ENCODE measurements at regions not wholly inside any gene's neighbourhood (a gene's known extent, or its start where the extent isn't known, plus 50 kb on each side); places are given as distances from the start of the nearest gene placed in this dataset.

DNA sequence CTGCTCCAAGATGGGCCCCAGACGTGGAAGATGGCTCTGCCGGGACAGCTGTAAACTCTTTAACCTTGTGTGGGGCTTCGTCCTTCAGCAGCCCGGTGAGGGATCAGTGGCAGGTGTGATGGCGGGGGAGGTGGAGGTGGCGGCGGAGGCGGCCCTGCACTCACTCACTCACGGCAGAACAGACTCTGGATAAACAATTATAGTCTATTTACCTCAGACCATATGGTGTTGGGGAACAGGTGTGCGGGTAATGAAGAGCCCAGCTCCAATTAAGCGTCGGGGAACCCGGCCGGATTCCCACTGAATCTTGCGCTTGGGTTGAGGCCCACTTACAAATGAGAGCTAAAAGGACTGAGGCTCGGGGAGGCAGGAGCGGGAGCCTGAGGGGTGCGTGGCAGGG is 104.3 kb upstream of the SDK2 start:
- H3K27ac Mint-ChIP-seq (ENCODE audit: unreplicated experiment), result no peak overlapping the region
- no peak overlapping the region for H3K4me3 Mint-ChIP-seq (ENCODE audit: unreplicated experiment)
- H3K27me3 Mint-ChIP-seq (ENCODE audit: unreplicated experiment), result peaks cover 3% of the 10 kb centered on the region
- no peak for DNase-seq (ENCODE audit: low spot score)
- peaks cover 4% of the 10 kb centered on the region for H3K4me1 Mint-ChIP-seq (ENCODE audit: unreplicated experiment)
- no peaks in the 10 kb centered on the region for H3K9me3 Mint-ChIP-seq (ENCODE audit: unreplicated experiment)
- no peaks in the 10 kb centered on the region for H3K36me3 Mint-ChIP-seq (ENCODE audit: low read depth, unreplicated experiment)
- TF ChIP-seq, protein P1, sequence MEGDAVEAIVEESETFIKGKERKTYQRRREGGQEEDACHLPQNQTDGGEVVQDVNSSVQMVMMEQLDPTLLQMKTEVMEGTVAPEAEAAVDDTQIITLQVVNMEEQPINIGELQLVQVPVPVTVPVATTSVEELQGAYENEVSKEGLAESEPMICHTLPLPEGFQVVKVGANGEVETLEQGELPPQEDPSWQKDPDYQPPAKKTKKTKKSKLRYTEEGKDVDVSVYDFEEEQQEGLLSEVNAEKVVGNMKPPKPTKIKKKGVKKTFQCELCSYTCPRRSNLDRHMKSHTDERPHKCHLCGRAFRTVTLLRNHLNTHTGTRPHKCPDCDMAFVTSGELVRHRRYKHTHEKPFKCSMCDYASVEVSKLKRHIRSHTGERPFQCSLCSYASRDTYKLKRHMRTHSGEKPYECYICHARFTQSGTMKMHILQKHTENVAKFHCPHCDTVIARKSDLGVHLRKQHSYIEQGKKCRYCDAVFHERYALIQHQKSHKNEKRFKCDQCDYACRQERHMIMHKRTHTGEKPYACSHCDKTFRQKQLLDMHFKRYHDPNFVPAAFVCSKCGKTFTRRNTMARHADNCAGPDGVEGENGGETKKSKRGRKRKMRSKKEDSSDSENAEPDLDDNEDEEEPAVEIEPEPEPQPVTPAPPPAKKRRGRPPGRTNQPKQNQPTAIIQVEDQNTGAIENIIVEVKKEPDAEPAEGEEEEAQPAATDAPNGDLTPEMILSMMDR (IDR thresholded peaks at IDR 0.05; ENCODE audit: unreplicated experiment), result no peak

GRCh38 chr17:73749337-73749823 is 105.1 kb upstream of the SDK2 start:
- Mint-ChIP-seq H3K4me1 (ENCODE audit: unreplicated experiment) (peaks cover 4% of the 10 kb centered on the region), H3K4me3 (ENCODE audit: unreplicated experiment) (no peak overlapping the region), H3K9me3 (ENCODE audit: unreplicated experiment) (no peaks in the 10 kb centered on the region), H3K27ac (ENCODE audit: unreplicated experiment) (no peak overlapping the region), H3K27me3 (ENCODE audit: unreplicated experiment) (peaks cover 3% of the 10 kb centered on the region), H3K36me3 (ENCODE audit: low read depth, unreplicated experiment) (no peaks in the 10 kb centered on the region)
- TF ChIP-seq, protein P1 (IDR thresholded peaks at IDR 0.05; ENCODE audit: unreplicated experiment), result no peak
- no peak for DNase-seq (ENCODE audit: low spot score)

DNA sequence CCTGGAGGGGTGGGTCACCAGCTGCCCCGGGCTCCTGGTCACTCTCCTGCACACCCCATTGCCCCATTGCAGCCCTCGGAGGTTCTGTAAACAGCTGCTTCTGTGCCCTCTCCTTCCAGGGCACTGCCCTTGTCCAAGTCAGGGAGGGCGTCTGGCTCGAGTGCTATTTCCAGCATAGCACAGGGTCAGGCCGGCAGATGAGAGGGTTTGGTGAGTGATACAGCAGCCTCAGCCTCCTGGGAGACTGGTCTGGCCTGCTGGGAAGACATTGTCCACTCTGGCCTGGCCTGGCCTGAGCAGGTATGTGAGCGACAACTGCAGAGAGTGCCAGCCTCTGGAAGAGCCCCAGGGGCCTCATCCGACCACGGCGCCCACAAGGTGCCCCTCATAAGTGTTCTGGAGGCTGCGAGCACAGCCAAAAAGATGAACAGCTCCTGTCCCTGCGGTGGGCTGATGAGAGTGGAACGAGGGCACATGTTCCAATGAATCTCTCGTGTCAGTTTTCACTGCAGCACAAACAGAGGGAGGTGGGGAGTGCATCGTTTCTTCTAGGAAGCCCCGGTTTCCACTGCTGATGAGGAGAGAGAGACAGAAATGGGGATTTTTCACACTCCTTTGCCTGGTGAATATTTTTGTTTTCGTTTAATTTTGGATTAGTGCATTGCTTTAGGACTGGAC is 105.8 kb upstream of the SDK2 start:
- Mint-ChIP-seq H3K27me3 (ENCODE audit: unreplicated experiment) (peaks cover 1% of the 10 kb centered on the region), H3K36me3 (ENCODE audit: low read depth, unreplicated experiment) (no peaks in the 10 kb centered on the region), H3K27ac (ENCODE audit: unreplicated experiment) (no peak overlapping the region), H3K4me3 (ENCODE audit: unreplicated experiment) (no peak overlapping the region), H3K4me1 (ENCODE audit: unreplicated experiment) (peaks cover 1% of the 10 kb centered on the region), H3K9me3 (ENCODE audit: unreplicated experiment) (no peaks in the 10 kb centered on the region)
- TF ChIP-seq, protein P1 (IDR thresholded peaks at IDR 0.05; ENCODE audit: unreplicated experiment), result no peak
- DNase-seq (ENCODE audit: low spot score), result no peak

GRCh38 chr17:73750975-73751374 is 106.7 kb upstream of the SDK2 start:
- no peak for DNase-seq (ENCODE audit: low spot score)
- Mint-ChIP-seq H3K4me1 (ENCODE audit: unreplicated experiment) (no peaks in the 10 kb centered on the region), H3K36me3 (ENCODE audit: low read depth, unreplicated experiment) (no peaks in the 10 kb centered on the region), H3K4me3 (ENCODE audit: unreplicated experiment) (no peak overlapping the region), H3K9me3 (ENCODE audit: unreplicated experiment) (no peaks in the 10 kb centered on the region), H3K27ac (ENCODE audit: unreplicated experiment) (no peak overlapping the region), H3K27me3 (ENCODE audit: unreplicated experiment) (no peaks in the 10 kb centered on the region)
- TF ChIP-seq, protein P1 (IDR thresholded peaks at IDR 0.05; ENCODE audit: unreplicated experiment), result no peak

DNA sequence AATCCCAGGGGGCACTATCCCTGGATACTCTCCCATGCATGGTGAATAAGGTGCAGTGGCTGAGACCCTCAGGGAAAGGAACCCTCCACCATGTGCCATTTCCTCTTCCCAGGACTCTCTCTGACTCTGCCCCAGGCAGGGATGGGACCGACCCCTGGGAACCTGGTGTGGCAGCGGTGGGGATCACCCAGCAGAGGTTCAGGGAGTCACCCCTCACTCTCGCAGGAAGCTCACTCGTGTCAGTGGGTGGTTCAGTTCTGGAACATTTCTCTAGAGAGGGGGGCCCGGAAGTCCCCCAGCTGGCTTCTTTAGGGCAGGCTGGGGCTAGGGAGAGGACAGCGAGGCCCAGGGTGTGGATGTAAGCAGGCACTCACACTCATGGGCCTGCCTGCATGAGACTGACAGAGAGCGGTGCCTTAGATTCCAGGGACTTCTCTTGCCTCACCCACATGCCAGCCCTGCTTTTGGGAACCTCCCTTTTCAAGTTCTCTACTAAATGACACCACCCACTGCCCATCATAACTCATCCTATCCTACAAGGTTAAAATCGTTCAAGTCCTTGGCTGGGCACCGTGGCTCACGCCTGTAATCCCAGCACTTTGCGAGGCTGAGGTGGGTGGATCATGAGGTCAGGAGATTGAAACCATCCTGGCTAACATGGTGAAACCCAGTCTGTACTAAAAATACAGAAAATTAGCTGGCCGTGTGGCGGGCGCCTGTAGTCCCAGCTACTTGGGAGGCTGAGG is 109.7 kb upstream of the SDK2 start:
- Mint-ChIP-seq H3K4me1 (ENCODE audit: unreplicated experiment) (peaks cover 6% of the 10 kb centered on the region), H3K9me3 (ENCODE audit: unreplicated experiment) (no peaks in the 10 kb centered on the region), H3K4me3 (ENCODE audit: unreplicated experiment) (no peak overlapping the region), H3K27ac (ENCODE audit: unreplicated experiment) (no peak overlapping the region), H3K36me3 (ENCODE audit: low read depth, unreplicated experiment) (no peaks in the 10 kb centered on the region), H3K27me3 (ENCODE audit: unreplicated experiment) (peaks cover 1% of the 10 kb centered on the region)
- no peak for DNase-seq (ENCODE audit: low spot score)
- TF ChIP-seq, protein P1 (IDR thresholded peaks at IDR 0.05; ENCODE audit: unreplicated experiment), result no peak

Data from endothelial cell (in vitro differentiated cells).